Parathyroid adenoma (tissue), 2 donors: ENCODE measurements at regions not wholly inside any gene's neighbourhood (a gene's known extent, or its start where the extent isn't known, plus 50 kb on each side); places are given as distances from the start of the nearest gene placed in this dataset.

Experiments
- H2AFZ ChIP-seq: fragments of 300-600 bp; sonication (generic); one replicate; pipeline ENCODE4 v1.7.0; 2017; ENCODE audit warnings: antibody characterized with exemption, mild to moderate bottlenecking
- H3K27ac ChIP-seq: fragments of 300-600 bp; sonication (generic); one replicate; pipeline ENCODE4 v1.7.0; 2017
- H3K27me3 ChIP-seq: fragments of 300-600 bp; sonication (generic); one replicate; pipeline ENCODE4 v1.7.0; 2017; ENCODE audit warnings: low read length; ENCODE audit not compliant: control insufficient read depth, insufficient read depth
- H3K36me3 ChIP-seq: fragments of 300-600 bp; sonication (generic); one replicate; pipeline ENCODE4 v1.7.0; 2017; ENCODE audit warnings: low read length; ENCODE audit not compliant: control insufficient read depth, insufficient read depth
- H3K4me1 ChIP-seq: fragments of 300-600 bp; sonication (generic); one replicate; pipeline ENCODE4 v1.7.0; 2017; ENCODE audit warnings: control low read depth
- H3K4me2 ChIP-seq: fragments of 300-600 bp; sonication (generic); one replicate; pipeline ENCODE4 v1.7.0; 2017; ENCODE audit warnings: low read length
- H3K4me3 ChIP-seq: fragments of 300-600 bp; sonication (generic); one replicate; pipeline ENCODE4 v1.7.0; 2017; ENCODE audit warnings: low read depth, low read length
- H3K79me2 ChIP-seq: fragments of 300-600 bp; sonication (generic); one replicate; pipeline ENCODE4 v1.7.0; 2017; ENCODE audit warnings: control low read depth
- H3K9ac ChIP-seq: fragments of 300-600 bp; sonication (generic); one replicate; pipeline ENCODE4 v1.7.0; 2017; ENCODE audit warnings: mild to moderate bottlenecking
- H3K9me3 ChIP-seq: fragments of 300-600 bp; sonication (generic); one replicate; pipeline ENCODE4 v1.7.0; 2017; ENCODE audit warnings: low read length; ENCODE audit not compliant: control insufficient read depth
- CTCF ChIP-seq: fragments of 300-600 bp; sonication (generic); IDR thresholded peaks from one replicate; pipeline ENCODE4 v1.7.0; 2017; ENCODE audit warnings: antibody characterized with exemption, mild to moderate bottlenecking
- donor health status: primary hyperparathyroidism.

DNA sequence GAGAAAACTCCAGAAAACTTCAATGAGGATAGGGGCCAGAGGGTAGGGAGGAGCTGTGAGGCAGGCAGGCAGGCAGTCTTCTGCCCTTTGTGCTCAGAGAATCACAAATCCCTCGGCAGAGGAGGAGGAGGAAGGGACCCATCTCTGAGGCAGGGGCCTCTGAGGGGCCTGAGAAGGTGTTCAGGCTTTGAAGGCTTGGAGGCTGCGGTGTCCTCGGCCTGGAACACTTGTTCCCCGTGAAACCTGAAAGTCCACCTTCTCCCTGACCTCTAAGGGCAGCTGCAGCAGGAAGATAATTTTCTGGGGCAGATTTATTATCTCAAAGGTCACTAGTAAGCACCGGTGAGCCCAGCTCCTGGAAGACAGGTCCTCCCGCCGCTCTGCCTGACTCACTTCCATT is 200.3 kb upstream of the BCOR start:
- no peaks in the 10 kb centered on the region for H3K27me3 ChIP-seq
- H3K79me2 ChIP-seq = no peaks in the 10 kb centered on the region
- H3K4me3 ChIP-seq = no peak overlapping the region
- no peak overlapping the region for H3K27ac ChIP-seq
- H3K4me2 ChIP-seq = no peak overlapping the region
- no peaks in the 10 kb centered on the region for H3K4me1 ChIP-seq
- TF ChIP-seq CTCF = no peak
- H3K9ac ChIP-seq = no peak overlapping the region
- no peak overlapping the region for H2AFZ ChIP-seq
- H3K36me3 ChIP-seq = no peaks in the 10 kb centered on the region
- no peaks in the 10 kb centered on the region for H3K9me3 ChIP-seq

DNA sequence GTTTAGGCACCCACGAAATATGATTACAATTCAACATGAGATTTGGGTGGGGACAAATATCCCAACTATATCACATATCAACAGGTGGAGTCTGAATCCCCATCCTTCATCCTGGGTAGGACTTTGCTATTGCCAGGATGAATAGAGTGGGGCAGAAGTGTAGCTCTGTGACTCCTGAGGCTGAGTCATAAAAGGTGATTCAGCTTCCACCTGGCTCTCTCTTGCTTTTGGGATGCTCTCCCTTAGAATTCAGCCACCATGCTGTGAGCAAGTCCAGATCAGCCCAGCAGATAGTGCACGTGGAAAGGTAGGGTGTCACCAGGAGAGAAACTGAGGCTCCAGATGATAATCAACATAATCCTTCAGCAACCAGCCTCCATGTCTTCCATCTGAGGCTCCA is 193.8 kb upstream of the BCOR start:
- Histone ChIP-seq H3K27me3 (no peaks in the 10 kb centered on the region), H3K4me3 (no peak overlapping the region), H3K36me3 (no peaks in the 10 kb centered on the region), H3K27ac (no peak overlapping the region), H3K9me3 (no peaks in the 10 kb centered on the region), H3K4me1 (no peaks in the 10 kb centered on the region), H3K4me2 (no peak overlapping the region), H2AFZ (no peak overlapping the region), H3K9ac (no peak overlapping the region), H3K79me2 (no peaks in the 10 kb centered on the region)
- TF ChIP-seq CTCF = no peak

DNA sequence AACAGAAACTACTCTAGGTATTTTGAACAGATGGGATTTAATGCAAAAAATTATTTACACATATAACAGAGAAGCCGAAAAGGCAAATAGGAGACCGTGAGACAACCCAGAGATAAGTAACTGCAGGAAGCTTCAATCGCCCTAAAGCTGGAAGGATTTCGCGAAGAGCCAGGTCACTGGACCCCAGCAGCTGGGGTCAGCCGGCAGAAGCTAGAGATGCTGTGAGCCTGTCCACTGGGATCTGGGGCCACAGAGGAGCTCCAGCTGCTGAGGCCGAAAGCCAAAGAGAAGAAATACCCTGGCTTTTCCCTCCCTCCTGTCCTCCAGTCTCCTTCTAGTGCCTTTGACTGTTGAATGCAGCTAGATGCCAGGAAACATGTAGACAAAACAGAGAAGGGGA is 192.8 kb upstream of the BCOR start:
- Histone ChIP-seq H3K27ac (no peak overlapping the region), H3K36me3 (no peaks in the 10 kb centered on the region), H3K4me2 (no peak overlapping the region), H3K4me1 (no peaks in the 10 kb centered on the region), H3K27me3 (no peaks in the 10 kb centered on the region), H3K4me3 (no peak overlapping the region), H3K9me3 (no peaks in the 10 kb centered on the region), H3K79me2 (no peaks in the 10 kb centered on the region), H2AFZ (no peak overlapping the region), H3K9ac (no peak overlapping the region)
- no peak for TF ChIP-seq CTCF

GRCh38 chrX:40285876-40286275 is 188.1 kb upstream of the BCOR start:
- H2AFZ ChIP-seq = no peak overlapping the region
- no peak overlapping the region for H3K4me2 ChIP-seq
- H3K27me3 ChIP-seq = no peaks in the 10 kb centered on the region
- H3K4me3 ChIP-seq = no peak overlapping the region
- no peaks in the 10 kb centered on the region for H3K36me3 ChIP-seq
- no peak overlapping the region for H3K9ac ChIP-seq
- no peaks in the 10 kb centered on the region for H3K9me3 ChIP-seq
- H3K79me2 ChIP-seq = no peaks in the 10 kb centered on the region
- H3K27ac ChIP-seq = no peak overlapping the region
- TF ChIP-seq CTCF = no peak
- no peaks in the 10 kb centered on the region for H3K4me1 ChIP-seq

DNA sequence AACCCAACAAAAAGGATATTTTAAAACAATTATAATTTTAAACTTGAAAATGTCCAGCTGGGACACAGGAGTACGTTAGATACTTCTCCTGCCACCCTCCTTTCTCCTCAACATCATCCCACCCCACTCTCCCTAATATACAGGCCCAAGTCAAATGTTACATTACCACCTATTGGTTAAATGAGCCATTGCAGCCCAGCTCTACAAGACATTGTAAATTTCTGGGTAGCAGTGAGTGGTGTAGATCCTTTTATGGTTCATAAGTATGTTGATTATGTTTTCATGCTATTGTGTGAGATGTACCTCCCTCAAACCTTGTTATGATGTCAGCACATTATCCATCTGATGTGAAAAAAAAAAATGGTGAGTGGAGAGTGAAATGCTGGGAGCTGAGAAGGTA is 187.1 kb upstream of the BCOR start:
- H3K36me3 ChIP-seq = no peaks in the 10 kb centered on the region
- H3K27ac ChIP-seq = no peak overlapping the region
- no peaks in the 10 kb centered on the region for H3K9me3 ChIP-seq
- H2AFZ ChIP-seq = no peak overlapping the region
- no peaks in the 10 kb centered on the region for H3K27me3 ChIP-seq
- no peak overlapping the region for H3K4me3 ChIP-seq
- no peaks in the 10 kb centered on the region for H3K4me1 ChIP-seq
- H3K9ac ChIP-seq = no peak overlapping the region
- H3K4me2 ChIP-seq = no peak overlapping the region
- TF ChIP-seq CTCF = no peak
- no peaks in the 10 kb centered on the region for H3K79me2 ChIP-seq
